ENCODE measurements at regions not wholly inside any gene's neighbourhood (a gene's known extent, or its start where the extent isn't known, plus 50 kb on each side); places are given as distances from the start of the nearest gene placed in this dataset.

DNA sequence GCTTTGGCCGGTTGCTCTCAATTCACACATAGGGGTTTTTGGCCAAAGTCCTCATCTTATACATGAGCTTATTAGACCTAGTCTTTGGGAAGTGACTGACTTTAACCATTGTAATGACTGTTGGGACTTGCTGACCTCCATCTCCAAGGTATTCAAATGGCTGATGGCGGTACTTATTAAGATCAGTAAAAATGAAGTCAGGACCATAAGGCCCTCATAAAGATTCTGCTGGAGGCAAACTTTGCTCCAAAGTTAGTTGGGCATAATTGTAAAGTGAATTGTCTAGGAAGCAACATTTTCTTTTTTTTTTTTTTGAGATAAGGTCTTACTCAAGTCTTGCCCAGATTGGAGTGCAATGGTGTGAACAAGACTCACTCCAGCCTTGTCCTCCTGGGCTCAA, 76.3 kb upstream of the MKLN1 start:
- no peak overlapping the region for H3K27ac ChIP-seq
- intact Hi-C loops (cut with DNase I; ENCODE audit: low total_unique reads) = no loop called here
- H3K36me3 ChIP-seq (ENCODE audit: low read depth, missing control alignments) = no peaks in the 10 kb centered on the region
- TF ChIP-seq, protein P1, sequence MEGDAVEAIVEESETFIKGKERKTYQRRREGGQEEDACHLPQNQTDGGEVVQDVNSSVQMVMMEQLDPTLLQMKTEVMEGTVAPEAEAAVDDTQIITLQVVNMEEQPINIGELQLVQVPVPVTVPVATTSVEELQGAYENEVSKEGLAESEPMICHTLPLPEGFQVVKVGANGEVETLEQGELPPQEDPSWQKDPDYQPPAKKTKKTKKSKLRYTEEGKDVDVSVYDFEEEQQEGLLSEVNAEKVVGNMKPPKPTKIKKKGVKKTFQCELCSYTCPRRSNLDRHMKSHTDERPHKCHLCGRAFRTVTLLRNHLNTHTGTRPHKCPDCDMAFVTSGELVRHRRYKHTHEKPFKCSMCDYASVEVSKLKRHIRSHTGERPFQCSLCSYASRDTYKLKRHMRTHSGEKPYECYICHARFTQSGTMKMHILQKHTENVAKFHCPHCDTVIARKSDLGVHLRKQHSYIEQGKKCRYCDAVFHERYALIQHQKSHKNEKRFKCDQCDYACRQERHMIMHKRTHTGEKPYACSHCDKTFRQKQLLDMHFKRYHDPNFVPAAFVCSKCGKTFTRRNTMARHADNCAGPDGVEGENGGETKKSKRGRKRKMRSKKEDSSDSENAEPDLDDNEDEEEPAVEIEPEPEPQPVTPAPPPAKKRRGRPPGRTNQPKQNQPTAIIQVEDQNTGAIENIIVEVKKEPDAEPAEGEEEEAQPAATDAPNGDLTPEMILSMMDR (IDR thresholded peaks at IDR 0.05) = no peak
- no peak for TF ChIP-seq POLR2A (IDR thresholded peaks at IDR 0.05)
- H3K4me3 ChIP-seq = no peak overlapping the region
- no peaks in the 10 kb centered on the region for H3K4me1 ChIP-seq
- 97 to 98% methylated on average over 2 of the region's 2 CpGs for WGBS, 2 donors
- H3K9me3 ChIP-seq = no peaks in the 10 kb centered on the region
- no peaks in the 10 kb centered on the region for H3K27me3 ChIP-seq
- DNase-seq = no peak

DNA sequence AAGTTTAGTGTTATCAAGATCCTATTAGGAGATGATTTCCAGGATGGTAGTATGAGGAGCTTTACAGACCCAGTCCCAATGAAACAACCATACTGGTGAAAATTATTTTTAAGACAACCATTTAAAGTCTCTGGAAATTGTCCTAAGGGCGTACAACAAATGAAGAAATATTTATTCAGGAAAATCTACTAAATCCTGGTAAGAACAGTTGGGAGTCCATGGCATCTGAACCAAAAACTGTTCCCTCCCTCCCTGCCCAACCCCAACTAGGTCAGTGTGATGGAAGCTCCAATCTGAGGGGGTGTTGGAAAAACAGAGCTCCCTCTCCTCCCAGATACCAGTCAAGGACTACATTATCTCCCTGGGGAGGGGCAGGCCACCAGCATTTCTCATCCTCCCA, 74.7 kb upstream of the MKLN1 start:
- H3K36me3 ChIP-seq (ENCODE audit: low read depth, missing control alignments) = no peaks in the 10 kb centered on the region
- no peaks in the 10 kb centered on the region for H3K27me3 ChIP-seq
- H3K9me3 ChIP-seq = no peaks in the 10 kb centered on the region
- no peak overlapping the region for H3K27ac ChIP-seq
- no peak overlapping the region for H3K4me3 ChIP-seq
- intact Hi-C loops (cut with DNase I; ENCODE audit: low total_unique reads) = no loop called here
- no peaks in the 10 kb centered on the region for H3K4me1 ChIP-seq
- DNase-seq = no peak
- no peak for TF ChIP-seq POLR2A (IDR thresholded peaks at IDR 0.05)
- TF ChIP-seq, protein P1 (IDR thresholded peaks at IDR 0.05) = no peak
- 91 to 100% methylated on average over 1 of the region's 1 CpG for WGBS, 2 donors

DNA sequence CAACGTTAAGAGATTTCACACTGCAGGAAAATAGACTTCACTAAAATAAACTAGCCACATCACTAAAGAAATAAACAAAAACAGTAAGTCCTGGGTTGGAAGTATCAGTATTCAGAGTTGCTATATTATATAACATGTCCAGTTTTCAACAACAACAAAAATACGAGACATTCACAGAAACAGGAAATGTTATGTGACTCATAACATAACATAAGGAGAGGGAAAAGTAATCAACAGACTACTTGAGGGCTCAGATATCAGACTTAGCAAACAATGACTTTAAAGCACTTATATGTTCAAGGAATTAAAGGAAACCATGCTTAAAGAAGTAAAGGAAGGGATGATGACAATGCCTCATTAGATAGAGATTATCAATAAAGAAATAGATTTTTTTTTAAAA, 73.5 kb upstream of the MKLN1 start:
- WGBS, 2 donors = 80 to 87% methylated on average over 2 of the region's 2 CpGs
- no peak overlapping the region for H3K4me3 ChIP-seq
- DNase-seq = no peak
- H3K27ac ChIP-seq = no peak overlapping the region
- intact Hi-C loops (cut with DNase I; ENCODE audit: low total_unique reads) = no loop called here
- no peaks in the 10 kb centered on the region for H3K4me1 ChIP-seq
- no peak for TF ChIP-seq POLR2A (IDR thresholded peaks at IDR 0.05)
- TF ChIP-seq, protein P1 (IDR thresholded peaks at IDR 0.05) = no peak
- H3K27me3 ChIP-seq = no peaks in the 10 kb centered on the region
- H3K36me3 ChIP-seq (ENCODE audit: low read depth, missing control alignments) = no peaks in the 10 kb centered on the region
- H3K9me3 ChIP-seq = no peaks in the 10 kb centered on the region

DNA sequence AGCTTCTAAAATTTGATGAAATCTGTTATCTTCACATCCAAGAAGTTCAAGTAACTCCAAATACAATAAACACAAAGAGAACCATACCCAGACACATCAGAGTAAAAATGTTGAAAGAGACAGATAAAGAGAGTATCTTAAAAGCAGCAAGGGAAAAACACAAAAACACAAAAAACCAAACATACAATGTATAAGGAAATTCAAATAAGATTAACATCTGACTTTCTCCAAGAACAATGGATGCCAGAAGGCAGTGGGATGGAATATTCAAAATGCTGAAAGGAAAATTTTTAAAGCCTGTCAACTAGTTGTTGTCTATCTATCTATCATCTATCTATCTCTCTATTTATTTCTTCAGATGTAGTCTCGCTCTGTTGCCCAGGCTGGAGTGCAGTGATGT, 72.4 kb upstream of the MKLN1 start:
- Histone ChIP-seq H3K4me1 (no peaks in the 10 kb centered on the region), H3K36me3 (ENCODE audit: low read depth, missing control alignments) (no peaks in the 10 kb centered on the region), H3K4me3 (no peak overlapping the region), H3K9me3 (no peaks in the 10 kb centered on the region), H3K27me3 (no peaks in the 10 kb centered on the region), H3K27ac (no peak overlapping the region)
- intact Hi-C loops (cut with DNase I; ENCODE audit: low total_unique reads) = no loop called here
- TF ChIP-seq, protein P1 (IDR thresholded peaks at IDR 0.05) = no peak
- TF ChIP-seq POLR2A (IDR thresholded peaks at IDR 0.05) = no peak
- WGBS, 2 donors = 81 to 92% methylated on average over 1 of the region's 1 CpG
- DNase-seq = no peak

DNA sequence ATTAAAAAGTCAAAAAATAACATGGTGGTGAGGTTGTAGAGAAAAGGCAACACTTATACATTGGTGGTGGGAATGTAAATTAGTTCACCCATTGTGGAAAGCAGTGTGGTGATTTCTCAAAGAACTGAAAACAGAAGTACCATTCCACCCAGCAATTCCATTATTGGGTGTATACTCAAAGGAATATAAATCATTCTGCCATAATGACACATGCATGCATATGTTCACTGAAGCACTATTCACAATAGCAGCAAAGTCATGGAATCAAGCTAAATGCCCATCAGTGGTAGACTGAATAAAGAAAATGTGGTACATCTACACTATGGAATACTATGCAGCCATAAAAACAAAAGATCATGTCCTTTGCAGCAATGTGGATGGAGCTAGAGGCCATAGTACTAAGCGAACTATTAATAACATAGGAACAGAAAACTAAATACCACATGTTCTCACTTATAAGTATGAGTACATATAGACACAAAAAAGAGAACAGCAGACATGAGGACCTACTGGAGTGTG, 66.1 kb upstream of the MKLN1 start:
- TF ChIP-seq POLR2A (IDR thresholded peaks at IDR 0.05) = no peak
- TF ChIP-seq, protein P1 (IDR thresholded peaks at IDR 0.05) = no peak
- Histone ChIP-seq H3K36me3 (ENCODE audit: low read depth, missing control alignments) (no peaks in the 10 kb centered on the region), H3K4me1 (no peaks in the 10 kb centered on the region), H3K27me3 (no peaks in the 10 kb centered on the region), H3K27ac (no peak overlapping the region), H3K9me3 (no peaks in the 10 kb centered on the region), H3K4me3 (no peak overlapping the region)
- intact Hi-C loops (cut with DNase I; ENCODE audit: low total_unique reads) = no loop called here
- WGBS, 2 donors = 90 to 97% methylated on average over 1 of the region's 1 CpG
- DNase-seq = no peak

All from testis (tissue), 2 donors.